Stimulated activated memory B cell treated with anti-CD40 and anti-IgM and Interleukin-4, amounts not matched to agents 10 μg/mL and 1 μg/mL and 100 μg/mL, for 72 hours (primary cell): ENCODE measurements at regions not wholly inside any gene's neighbourhood (a gene's known extent, or its start where the extent isn't known, plus 50 kb on each side); places are given as distances from the start of the nearest gene placed in this dataset.

ENCODE experiments used
- ATAC-seq: fragments of 150-1000 bp; cut with Tn5 transposase; 2 replicates; pipeline ENCODE4 v1.10.0; 2021
- H3K27ac Mint-ChIP-seq: one replicate; pipeline ENCODE4 v1.8.0; 2022; ENCODE audit warnings: mild to moderate bottlenecking, mixed read lengths
- H3K27me3 Mint-ChIP-seq: one replicate; pipeline ENCODE4 v1.8.0; 2022; ENCODE audit warnings: mixed read lengths
- H3K36me3 Mint-ChIP-seq: one replicate; pipeline ENCODE4 v1.8.0; 2022; ENCODE audit warnings: mixed read lengths
- H3K4me1 Mint-ChIP-seq: one replicate; pipeline ENCODE4 v1.8.0; 2022; ENCODE audit warnings: mixed read lengths
- H3K4me3 Mint-ChIP-seq: one replicate; pipeline ENCODE4 v1.8.0; 2022; ENCODE audit warnings: mild to moderate bottlenecking, moderate library complexity, mixed read lengths
- H3K9me3 Mint-ChIP-seq: one replicate; pipeline ENCODE4 v1.8.0; 2022; ENCODE audit warnings: mixed read lengths

- ATAC-seq: no peak
- Mint-ChIP-seq H3K4me1 (no peaks in the 10 kb centered on the region), H3K36me3 (no peaks in the 10 kb centered on the region), H3K27ac (no peak overlapping the region), H3K4me3 (no peak overlapping the region), H3K27me3 (no peaks in the 10 kb centered on the region), H3K9me3 (no peaks in the 10 kb centered on the region)
Observed at GRCh38 chr16:52643006-52643405, 96.1 kb upstream of the TOX3 start.

DNA sequence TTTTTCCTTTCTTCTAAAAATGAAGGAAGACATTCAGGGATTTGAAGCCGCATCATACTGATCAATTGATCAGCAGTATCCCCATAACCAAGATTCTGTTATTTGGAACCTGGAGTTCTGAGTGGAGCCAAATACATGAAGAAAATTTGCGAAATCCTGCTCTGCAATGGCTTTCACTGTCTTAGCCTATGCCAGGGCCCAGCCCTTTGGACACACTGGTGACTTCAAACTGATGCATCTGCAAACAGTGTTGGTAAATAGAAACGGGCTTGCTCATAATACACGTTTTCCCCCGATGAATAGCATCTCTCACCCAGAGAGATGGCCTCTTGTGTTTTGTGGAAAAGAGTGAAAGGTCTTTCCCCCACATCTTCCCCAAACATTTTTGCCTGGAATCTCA lies 87.6 kb upstream of the TOX3 start:
- ATAC-seq: no peak
- Mint-ChIP-seq H3K9me3 (peaks cover 12% of the 10 kb centered on the region), H3K27me3 (no peaks in the 10 kb centered on the region), H3K36me3 (no peaks in the 10 kb centered on the region), H3K4me1 (no peaks in the 10 kb centered on the region), H3K4me3 (no peak overlapping the region), H3K27ac (no peak overlapping the region)

GRCh38 chr16:52634104-52634503 lies 87.2 kb upstream of the TOX3 start:
- peaks cover 12% of the 10 kb centered on the region for H3K9me3 Mint-ChIP-seq
- ATAC-seq: no peak
- no peaks in the 10 kb centered on the region for H3K36me3 Mint-ChIP-seq
- no peaks in the 10 kb centered on the region for H3K27me3 Mint-ChIP-seq
- H3K27ac Mint-ChIP-seq: no peak overlapping the region
- H3K4me1 Mint-ChIP-seq: no peaks in the 10 kb centered on the region
- no peak overlapping the region for H3K4me3 Mint-ChIP-seq

DNA sequence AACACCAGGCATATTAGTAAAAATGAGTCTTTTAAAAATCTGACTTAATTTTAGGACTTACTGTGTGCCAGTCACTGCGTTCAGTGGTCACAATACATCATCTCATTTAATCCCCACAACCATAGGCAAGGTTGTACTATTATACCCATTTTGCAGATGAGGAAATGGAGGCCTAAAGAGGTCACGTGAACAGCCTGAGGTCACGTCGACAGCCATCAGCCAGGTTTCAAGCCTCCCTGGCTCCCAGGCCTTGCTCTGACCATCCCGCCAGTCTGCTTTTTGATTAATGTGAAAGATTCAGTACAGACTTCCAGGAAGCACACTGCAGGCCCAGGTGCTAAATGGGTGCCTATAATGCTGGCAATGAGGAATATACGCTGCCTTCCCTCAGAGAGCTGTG lies 86.3 kb upstream of the TOX3 start:
- Mint-ChIP-seq H3K36me3 (no peaks in the 10 kb centered on the region), H3K27me3 (no peaks in the 10 kb centered on the region), H3K9me3 (peaks cover 12% of the 10 kb centered on the region), H3K27ac (no peak overlapping the region), H3K4me3 (no peak overlapping the region), H3K4me1 (no peaks in the 10 kb centered on the region)
- ATAC-seq: no peak

DNA sequence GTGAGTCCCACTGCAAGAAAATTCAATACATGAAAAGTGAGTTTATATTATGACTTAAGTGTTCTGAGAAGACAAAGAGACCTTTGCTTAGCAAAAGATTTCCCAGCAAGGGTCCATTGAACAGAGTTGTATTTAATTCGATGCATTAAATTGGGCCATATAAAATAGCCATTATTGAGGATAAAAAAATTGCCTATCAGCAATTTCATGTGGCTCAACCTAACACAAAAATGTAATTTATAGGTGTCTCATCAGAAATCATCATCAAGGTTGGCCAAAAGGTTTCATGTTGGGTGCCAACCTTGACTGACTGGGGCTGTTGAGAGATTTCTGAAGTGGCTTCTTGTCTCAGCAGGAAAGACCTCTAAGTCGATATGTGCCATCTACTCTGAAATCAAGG lies 84.8 kb upstream of the TOX3 start:
- H3K9me3 Mint-ChIP-seq: peaks cover 12% of the 10 kb centered on the region
- H3K4me1 Mint-ChIP-seq: no peaks in the 10 kb centered on the region
- no peak for ATAC-seq
- no peaks in the 10 kb centered on the region for H3K27me3 Mint-ChIP-seq
- H3K4me3 Mint-ChIP-seq: no peak overlapping the region
- no peak overlapping the region for H3K27ac Mint-ChIP-seq
- H3K36me3 Mint-ChIP-seq: no peaks in the 10 kb centered on the region

GRCh38 chr16:52630711-52631110 lies 83.8 kb upstream of the TOX3 start:
- no peaks in the 10 kb centered on the region for H3K4me1 Mint-ChIP-seq

GRCh38 chr16:52629296-52629695 lies 82.4 kb upstream of the TOX3 start:
- Mint-ChIP-seq H3K9me3 (peaks cover 8% of the 10 kb centered on the region), H3K36me3 (no peaks in the 10 kb centered on the region), H3K27me3 (no peaks in the 10 kb centered on the region), H3K4me1 (no peaks in the 10 kb centered on the region), H3K4me3 (no peak overlapping the region), H3K27ac (no peak overlapping the region)
- ATAC-seq: no peak

More at GRCh38 chr16:52630711-52631110, 83.8 kb upstream of the TOX3 start:
- Mint-ChIP-seq H3K9me3 (peaks cover 8% of the 10 kb centered on the region), H3K27ac (no peak overlapping the region), H3K4me3 (no peak overlapping the region), H3K27me3 (no peaks in the 10 kb centered on the region), H3K36me3 (no peaks in the 10 kb centered on the region)
- ATAC-seq: no peak

DNA sequence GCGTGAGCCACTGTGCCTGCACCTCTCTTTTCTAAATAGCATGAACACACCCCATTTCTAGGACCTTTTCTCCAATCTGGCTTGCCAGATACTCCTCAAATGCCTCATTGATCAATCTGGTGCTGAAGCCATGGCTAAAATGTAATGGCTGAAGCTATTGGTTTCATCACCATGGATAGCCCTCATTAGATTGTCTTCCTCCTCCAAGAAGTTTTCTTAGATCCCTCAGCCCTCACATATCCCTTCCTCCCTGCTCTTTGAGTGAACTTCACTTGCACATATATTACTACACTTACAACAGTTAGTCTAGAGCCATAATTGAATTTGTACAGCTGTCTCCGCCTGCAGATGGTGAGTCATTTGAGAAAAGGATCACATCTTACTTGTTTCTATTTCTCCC lies 77.9 kb upstream of the TOX3 start:
- Mint-ChIP-seq H3K36me3 (no peaks in the 10 kb centered on the region), H3K9me3 (peaks cover under 1% of the 10 kb centered on the region), H3K4me1 (no peaks in the 10 kb centered on the region), H3K27ac (no peak overlapping the region), H3K4me3 (no peak overlapping the region), H3K27me3 (peaks cover 9% of the 10 kb centered on the region)
- ATAC-seq: no peak

GRCh38 chr16:52621651-52622050 lies 74.7 kb upstream of the TOX3 start:
- H3K36me3 Mint-ChIP-seq: no peaks in the 10 kb centered on the region
- peaks cover 9% of the 10 kb centered on the region for H3K27me3 Mint-ChIP-seq
- H3K27ac Mint-ChIP-seq: no peak overlapping the region
- ATAC-seq: no peak
- no peaks in the 10 kb centered on the region for H3K4me1 Mint-ChIP-seq
- peaks cover 9% of the 10 kb centered on the region for H3K9me3 Mint-ChIP-seq
- H3K4me3 Mint-ChIP-seq: no peak overlapping the region

GRCh38 chr16:52618753-52619497 lies 72.0 kb upstream of the TOX3 start:
- ATAC-seq: no peak
- H3K9me3 Mint-ChIP-seq: peaks cover 9% of the 10 kb centered on the region
- peaks cover 9% of the 10 kb centered on the region for H3K27me3 Mint-ChIP-seq
- no peaks in the 10 kb centered on the region for H3K4me1 Mint-ChIP-seq
- H3K4me3 Mint-ChIP-seq: no peak overlapping the region
- no peak overlapping the region for H3K27ac Mint-ChIP-seq
- no peaks in the 10 kb centered on the region for H3K36me3 Mint-ChIP-seq

DNA sequence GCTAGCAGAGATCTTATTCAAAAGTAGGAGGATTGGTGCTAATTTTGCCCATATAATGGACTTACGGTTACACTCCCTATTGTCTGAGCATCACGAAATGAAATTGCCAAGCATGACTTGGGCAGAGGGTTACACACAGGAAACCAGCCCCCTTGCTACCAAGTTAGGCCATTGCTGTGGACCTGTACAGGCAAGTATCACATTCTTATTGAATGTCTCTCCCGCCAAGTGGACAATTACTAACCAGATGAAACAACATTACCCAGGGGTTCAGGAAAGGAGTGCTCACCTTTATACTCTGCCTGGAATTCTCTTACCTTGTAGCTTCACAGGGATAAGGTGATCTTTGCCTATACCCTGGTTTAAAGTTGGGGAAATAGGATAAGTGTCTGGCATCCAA lies 70.6 kb upstream of the TOX3 start:
- H3K27ac Mint-ChIP-seq: no peak overlapping the region
- H3K9me3 Mint-ChIP-seq: peaks cover 13% of the 10 kb centered on the region
- ATAC-seq: no peak
- H3K36me3 Mint-ChIP-seq: no peaks in the 10 kb centered on the region
- H3K4me1 Mint-ChIP-seq: no peaks in the 10 kb centered on the region
- peaks cover 9% of the 10 kb centered on the region for H3K27me3 Mint-ChIP-seq
- no peak overlapping the region for H3K4me3 Mint-ChIP-seq

DNA sequence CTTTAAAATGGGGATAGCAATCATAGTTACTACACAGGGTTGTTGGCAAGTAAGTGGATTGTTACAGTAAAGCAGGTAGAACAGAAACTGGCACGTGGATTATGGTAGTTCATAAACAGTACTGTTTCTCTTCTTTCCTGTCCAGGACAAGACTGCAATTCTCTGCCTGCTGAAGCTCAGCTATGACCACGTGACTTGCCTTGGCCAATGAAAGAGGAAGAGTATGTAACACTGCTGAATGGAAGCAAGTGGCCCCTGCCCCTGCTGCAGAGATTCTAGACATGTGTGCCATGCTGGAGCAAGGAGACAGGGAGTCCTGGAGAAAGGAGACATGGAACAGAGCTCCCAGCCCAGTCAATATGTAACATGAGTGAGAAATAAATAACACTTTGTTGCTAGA lies 66.6 kb upstream of the TOX3 start:
- Mint-ChIP-seq H3K27me3 (no peaks in the 10 kb centered on the region), H3K4me1 (no peaks in the 10 kb centered on the region), H3K36me3 (no peaks in the 10 kb centered on the region), H3K27ac (no peak overlapping the region), H3K4me3 (no peak overlapping the region), H3K9me3 (peaks cover 7% of the 10 kb centered on the region)
- ATAC-seq: no peak

GRCh38 chr16:52611817-52612673 lies 65.1 kb upstream of the TOX3 start:
- no peaks in the 10 kb centered on the region for H3K27me3 Mint-ChIP-seq
- H3K27ac Mint-ChIP-seq: no peak overlapping the region
- H3K4me3 Mint-ChIP-seq: no peak overlapping the region
- H3K9me3 Mint-ChIP-seq: peaks cover 4% of the 10 kb centered on the region
- ATAC-seq: no peak
- H3K36me3 Mint-ChIP-seq: no peaks in the 10 kb centered on the region
- H3K4me1 Mint-ChIP-seq: no peaks in the 10 kb centered on the region

- no peak for ATAC-seq
- H3K4me3 Mint-ChIP-seq: no peak overlapping the region
- H3K4me1 Mint-ChIP-seq: no peaks in the 10 kb centered on the region
- peaks cover 2% of the 10 kb centered on the region for H3K9me3 Mint-ChIP-seq
- H3K36me3 Mint-ChIP-seq: no peaks in the 10 kb centered on the region
- no peak overlapping the region for H3K27ac Mint-ChIP-seq
- H3K27me3 Mint-ChIP-seq: no peaks in the 10 kb centered on the region
Observed at GRCh38 chr16:52603015-52603414, 56.1 kb upstream of the TOX3 start.

GRCh38 chr16:52597772-52598483 lies 51.0 kb upstream of the TOX3 start:
- no peaks in the 10 kb centered on the region for H3K36me3 Mint-ChIP-seq
- H3K9me3 Mint-ChIP-seq: peaks cover 2% of the 10 kb centered on the region
- H3K4me1 Mint-ChIP-seq: no peaks in the 10 kb centered on the region
- no peak overlapping the region for H3K27ac Mint-ChIP-seq
- no peaks in the 10 kb centered on the region for H3K27me3 Mint-ChIP-seq
- H3K4me3 Mint-ChIP-seq: no peak overlapping the region
- no peak for ATAC-seq
